ENCODE measurements at regions not wholly inside any gene's neighbourhood (a gene's known extent, or its start where the extent isn't known, plus 50 kb on each side); places are given as distances from the start of the nearest gene placed in this dataset.

- TF ChIP-seq CHD7 (IDR thresholded peaks at IDR 0.05; ENCODE audit: insufficient replicate concordance, low read length) (no peak), BACH1 (IDR thresholded peaks at IDR 0.05; ENCODE audit: low read length) (no peak), ATF2 (IDR thresholded peaks at IDR 0.05; ENCODE audit: low read length) (no peak), CREB1 (IDR thresholded peaks at IDR 0.05) (no peak), ZNF274 (IDR thresholded peaks at IDR 0.05; ENCODE audit: borderline replicate concordance, extremely low read depth, low read length) (no peak)
These were observed 268.2 kb downstream of the TMEM167A start (continued) for GRCh38 chr5:82808960-82809359.

All from H1 (cell line).